ENCODE measurements at regions not wholly inside any gene's neighbourhood (a gene's known extent, or its start where the extent isn't known, plus 50 kb on each side); places are given as distances from the start of the nearest gene placed in this dataset.

DNA sequence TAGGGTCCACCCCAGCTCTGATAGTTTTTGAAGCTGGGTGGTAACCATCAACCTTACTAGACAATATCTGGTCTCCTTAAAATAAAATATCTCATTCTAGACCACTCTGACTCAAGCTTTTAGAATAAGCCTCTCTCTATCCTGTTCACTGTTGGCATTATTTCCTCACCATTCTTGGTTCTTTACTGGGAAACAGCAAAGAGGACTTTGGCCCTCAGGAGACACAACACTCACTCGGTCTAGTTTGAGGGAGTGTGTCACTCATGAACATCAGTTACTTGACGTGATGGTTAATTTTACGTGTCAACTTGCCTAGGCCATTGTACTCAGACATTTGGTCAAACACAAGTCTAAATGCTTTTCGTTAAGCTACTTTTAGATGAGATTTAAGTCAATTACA is 110.6 kb downstream of the FAM76B start:
- H3K4me3 Mint-ChIP-seq, result no peak overlapping the region
- no peaks in the 10 kb centered on the region for H3K79me2 ChIP-seq (ENCODE audit: insufficient read depth, low read length)
- no CpG with 5 or more reads among the region's 4 CpGs for WGBS (ENCODE audit: extremely low coverage, insufficient read length, low lambda C conversion rate)

More for the DNA sequence above, 110.6 kb downstream of the FAM76B start:
- no peaks in the 10 kb centered on the region for H4K20me1 ChIP-seq (ENCODE audit: control insufficient read depth, insufficient read depth, insufficient read length)
- no peak overlapping the region for H3K27ac ChIP-seq (ENCODE audit: insufficient read length, low read depth, low read length)
- no peak overlapping the region for H4K5ac ChIP-seq (ENCODE audit: insufficient read length, low read depth, low read length)
- no peak overlapping the region for H2BK12ac ChIP-seq (ENCODE audit: insufficient read length, low read depth, low read length)
- H4K8ac ChIP-seq (replicated peaks; ENCODE audit: insufficient read length, low read depth, low read length), result no peak overlapping the region
- no peak overlapping the region for H3K56ac ChIP-seq (ENCODE audit: insufficient read length, low read depth, low read length)
- H3K4me2 ChIP-seq (ENCODE audit: insufficient read depth, insufficient read length, low read length), result no peak overlapping the region
- no peaks in the 10 kb centered on the region for H3K79me1 ChIP-seq (ENCODE audit: insufficient read depth, low read depth, low read length, poor library complexity, severe bottlenecking)
- H3K23ac ChIP-seq (ENCODE audit: insufficient read length, low read depth, low read length), result no peak overlapping the region
- no peak overlapping the region for H3K14ac ChIP-seq (ENCODE audit: insufficient read depth, low read length)
- Mint-ChIP-seq H3K36me3 (ENCODE audit: insufficient read depth in 1 of 3, low read depth in 3 of 3) (no peaks in the 10 kb centered on the region), H3K27me3 (ENCODE audit: low read depth) (no peaks in the 10 kb centered on the region; the same call in 1 of the 2 replicates), H3K27ac (no peak overlapping the region), H3K4me1 (peaks cover 21 to 28% of the 10 kb centered on the region in 2 experiments), H3K9me3 (no peaks in the 10 kb centered on the region)
- H2BK15ac ChIP-seq (ENCODE audit: low read depth, low read length), result no peak overlapping the region
- no peak overlapping the region for H2AK5ac ChIP-seq (ENCODE audit: insufficient read length, low read length)
- TF ChIP-seq CTCF (conservative IDR thresholded peaks at IDR 0.05), result no peak
- H3K4ac ChIP-seq (ENCODE audit: low read depth, low read length), result no peak overlapping the region
- H3T11ph ChIP-seq (ENCODE audit: low read length), result no peak overlapping the region
- H3K23me2 ChIP-seq (ENCODE audit: insufficient read length, low read depth, low read length, poor library complexity, severe bottlenecking), result no peaks in the 10 kb centered on the region
- H2AFZ ChIP-seq (ENCODE audit: low read length), result no peak overlapping the region
- DNase-seq, result no peak
- no peak overlapping the region for H3K18ac ChIP-seq (ENCODE audit: insufficient read length, low read depth, low read length)
- no peaks in the 10 kb centered on the region for H3K27me3 ChIP-seq (ENCODE audit: insufficient read depth, low read length)
- H2BK5ac ChIP-seq (ENCODE audit: insufficient read length, low read length), result no peak overlapping the region
- H3K4me1 ChIP-seq (ENCODE audit: insufficient read depth, low read length), result no peaks in the 10 kb centered on the region
- no peak overlapping the region for H2BK120ac ChIP-seq (ENCODE audit: low read depth, low read length, poor library complexity, severe bottlenecking)
- H4K91ac ChIP-seq (ENCODE audit: insufficient read length, low read depth, low read length), result no peak overlapping the region
- H3K9me3 ChIP-seq (ENCODE audit: control insufficient read depth, low read depth, low read length), result no peaks in the 10 kb centered on the region
- H3K9ac ChIP-seq (ENCODE audit: extremely low read depth, insufficient read length, low read length), result no peak overlapping the region
- H2BK20ac ChIP-seq (ENCODE audit: low read depth, low read length, poor library complexity, severe bottlenecking), result no peak overlapping the region
